Glutamatergic neuron (in vitro differentiated cells): ENCODE measurements at regions not wholly inside any gene's neighbourhood (a gene's known extent, or its start where the extent isn't known, plus 50 kb on each side); places are given as distances from the start of the nearest gene placed in this dataset.

Source experiments
- DNase-seq: peaks from one replicate; pipeline ENCODE4 v3.0.0; 2022
- H3K27ac Mint-ChIP-seq: one replicate; pipeline ENCODE4 v1.8.0; 2020; ENCODE audit warnings: mild to moderate bottlenecking, mixed read lengths, inconsistent platforms; ENCODE audit not compliant: unreplicated experiment
- H3K27me3 Mint-ChIP-seq: one replicate; pipeline ENCODE4 v1.8.0; 2020; ENCODE audit warnings: mild to moderate bottlenecking, moderate library complexity, mixed read lengths, inconsistent platforms; ENCODE audit not compliant: unreplicated experiment
- H3K36me3 Mint-ChIP-seq: one replicate; pipeline ENCODE4 v1.8.0; 2020; ENCODE audit warnings: mild to moderate bottlenecking, mixed read lengths, inconsistent platforms; ENCODE audit not compliant: unreplicated experiment
- H3K4me1 Mint-ChIP-seq: one replicate; pipeline ENCODE4 v1.8.0; 2020; ENCODE audit warnings: mild to moderate bottlenecking, low read depth, mixed read lengths, inconsistent platforms; ENCODE audit not compliant: unreplicated experiment
- H3K4me3 Mint-ChIP-seq: one replicate; pipeline ENCODE4 v1.8.0; 2020; ENCODE audit warnings: mild to moderate bottlenecking, mixed read lengths, inconsistent platforms; ENCODE audit not compliant: unreplicated experiment
- H3K9me3 Mint-ChIP-seq: one replicate; pipeline ENCODE4 v1.8.0; 2020; ENCODE audit warnings: mild to moderate bottlenecking, moderate library complexity, mixed read lengths, inconsistent platforms; ENCODE audit not compliant: unreplicated experiment
- CTCF ChIP-seq: fragments of 200-600 bp; sonication (generic); IDR thresholded peaks from one replicate; pipeline ENCODE4 v1.5.0; 2021; ENCODE audit not compliant: partially characterized antibody, unreplicated experiment

GRCh38 chr14:31963587-31963986 lies 113.5 kb upstream of the ARHGAP5 start:
- TF ChIP-seq CTCF = no peak
- Mint-ChIP-seq H3K36me3 (peaks cover 3% of the 10 kb centered on the region), H3K4me1 (peaks cover 3% of the 10 kb centered on the region), H3K27ac (no peak overlapping the region), H3K9me3 (no peaks in the 10 kb centered on the region), H3K27me3 (no peaks in the 10 kb centered on the region), H3K4me3 (no peak overlapping the region)
- DNase-seq = no peak

- TF ChIP-seq CTCF = no peak
- DNase-seq = no peak
- peaks cover 10% of the 10 kb centered on the region for H3K4me1 Mint-ChIP-seq
- no peak overlapping the region for H3K4me3 Mint-ChIP-seq
- no peak overlapping the region for H3K27ac Mint-ChIP-seq
- H3K27me3 Mint-ChIP-seq = no peaks in the 10 kb centered on the region
- peaks cover 3% of the 10 kb centered on the region for H3K36me3 Mint-ChIP-seq
- H3K9me3 Mint-ChIP-seq = no peaks in the 10 kb centered on the region
Observed at GRCh38 chr14:31964490-31964889, 112.6 kb upstream of the ARHGAP5 start.

- H3K27me3 Mint-ChIP-seq = no peaks in the 10 kb centered on the region
- peaks cover 8% of the 10 kb centered on the region for H3K36me3 Mint-ChIP-seq
- peaks cover 10% of the 10 kb centered on the region for H3K4me1 Mint-ChIP-seq
- H3K9me3 Mint-ChIP-seq = peaks cover 3% of the 10 kb centered on the region
- H3K4me3 Mint-ChIP-seq = no peak overlapping the region
- DNase-seq = no peak
- H3K27ac Mint-ChIP-seq = no peak overlapping the region
- TF ChIP-seq CTCF = no peak
Observed at GRCh38 chr14:31965071-31965734, 111.9 kb upstream of the ARHGAP5 start.

GRCh38 chr14:31965735-31966598 lies 111.1 kb upstream of the ARHGAP5 start:
- Mint-ChIP-seq H3K27me3 (no peaks in the 10 kb centered on the region), H3K4me1 (peaks cover 10% of the 10 kb centered on the region), H3K9me3 (peaks cover 3% of the 10 kb centered on the region), H3K27ac (no peak overlapping the region), H3K36me3 (peaks cover 12% of the 10 kb centered on the region), H3K4me3 (no peak overlapping the region)
- DNase-seq = no peak
- TF ChIP-seq CTCF = no peak
